ENCODE measurements at regions not wholly inside any gene's neighbourhood (a gene's known extent, or its start where the extent isn't known, plus 50 kb on each side); places are given as distances from the start of the nearest gene placed in this dataset.

GRCh38 chr9:135198586-135199285, 111.3 kb downstream of the OLFM1 start:
- DNase-seq (ENCODE audit: low read depth in 2 of 2) = no peak
- Histone ChIP-seq H4K20me1 (ENCODE audit: control insufficient read depth, extremely low read depth, insufficient read depth, low read length) (no peaks in the 10 kb centered on the region), H3K4me3 (replicated peaks in 1 of 4; ENCODE audit: control extremely low read depth in 1 of 4, insufficient read depth in 1 of 4, low read depth in 3 of 4, low read length in 4 of 4) (no peak overlapping the region), H3K9ac (ENCODE audit: insufficient read depth, low read length) (no peak overlapping the region), H3K79me2 (ENCODE audit: control insufficient read depth, insufficient read depth, low read length) (no peaks in the 10 kb centered on the region), H2AFZ (ENCODE audit: low read length) (no peak overlapping the region), H3K36me3 (ENCODE audit: control insufficient read depth, insufficient read depth, low read length) (no peaks in the 10 kb centered on the region), H3K27ac (ENCODE audit: insufficient read depth, low read length) (no peak overlapping the region), H3K9me3 (ENCODE audit: control insufficient read depth, insufficient read depth, low read depth, low read length) (no peaks in the 10 kb centered on the region), H3K4me2 (ENCODE audit: extremely low read depth, insufficient read depth, low read length) (no peak overlapping the region), H3K27me3 (ENCODE audit: control insufficient read depth, insufficient read depth, low read length) (no peaks in the 10 kb centered on the region), H3K4me1 (ENCODE audit: control insufficient read depth, extremely low read depth, insufficient read depth, low read length) (no peaks in the 10 kb centered on the region)
- TF ChIP-seq CTCF (conservative IDR thresholded peaks at IDR 0.05 in 1 of 2, IDR thresholded peaks at IDR 0.05 in 1 of 2; ENCODE audit: low read depth in 1 of 2, low read length in 2 of 2) (no peak), EZH2 (IDR thresholded peaks at IDR 0.05; ENCODE audit: low read length, missing control alignments) (no peak)

GRCh38 chr9:135199489-135199888, 112.0 kb downstream of the OLFM1 start:
- TF ChIP-seq CTCF (conservative IDR thresholded peaks at IDR 0.05 in 1 of 2, IDR thresholded peaks at IDR 0.05 in 1 of 2; ENCODE audit: low read depth in 1 of 2, low read length in 2 of 2) = no peak
- no peak for TF ChIP-seq EZH2 (IDR thresholded peaks at IDR 0.05; ENCODE audit: low read length, missing control alignments)

GRCh38 chr9:135201711-135202110, 114.2 kb downstream of the OLFM1 start:
- no peak overlapping the region for H3K27ac ChIP-seq (ENCODE audit: insufficient read depth, low read length)
- no peak for DNase-seq (ENCODE audit: low read depth in 2 of 2)
- no peaks in the 10 kb centered on the region for H4K20me1 ChIP-seq (ENCODE audit: control insufficient read depth, extremely low read depth, insufficient read depth, low read length)
- TF ChIP-seq EZH2 (IDR thresholded peaks at IDR 0.05; ENCODE audit: low read length, missing control alignments) = no peak
- no peak overlapping the region for H3K4me3 ChIP-seq (replicated peaks in 1 of 4; ENCODE audit: control extremely low read depth in 1 of 4, insufficient read depth in 1 of 4, low read depth in 3 of 4, low read length in 4 of 4)
- H3K9me3 ChIP-seq (ENCODE audit: control insufficient read depth, insufficient read depth, low read depth, low read length) = no peaks in the 10 kb centered on the region
- no peak overlapping the region for H3K9ac ChIP-seq (ENCODE audit: insufficient read depth, low read length)
- H3K27me3 ChIP-seq (ENCODE audit: control insufficient read depth, insufficient read depth, low read length) = no peaks in the 10 kb centered on the region
- no peaks in the 10 kb centered on the region for H3K36me3 ChIP-seq (ENCODE audit: control insufficient read depth, insufficient read depth, low read length)
- H3K4me1 ChIP-seq (ENCODE audit: control insufficient read depth, extremely low read depth, insufficient read depth, low read length) = no peaks in the 10 kb centered on the region
- H3K79me2 ChIP-seq (ENCODE audit: control insufficient read depth, insufficient read depth, low read length) = no peaks in the 10 kb centered on the region
- no peak overlapping the region for H2AFZ ChIP-seq (ENCODE audit: low read length)
- H3K4me2 ChIP-seq (ENCODE audit: extremely low read depth, insufficient read depth, low read length) = no peak overlapping the region

More at GRCh38 chr9:135199489-135199888, 112.0 kb downstream of the OLFM1 start:
- Histone ChIP-seq H3K4me3 (replicated peaks in 1 of 4; ENCODE audit: control extremely low read depth in 1 of 4, insufficient read depth in 1 of 4, low read depth in 3 of 4, low read length in 4 of 4) (no peak overlapping the region), H2AFZ (ENCODE audit: low read length) (no peak overlapping the region), H3K9me3 (ENCODE audit: control insufficient read depth, insufficient read depth, low read depth, low read length) (no peaks in the 10 kb centered on the region), H3K79me2 (ENCODE audit: control insufficient read depth, insufficient read depth, low read length) (no peaks in the 10 kb centered on the region), H3K9ac (ENCODE audit: insufficient read depth, low read length) (no peak overlapping the region), H3K4me1 (ENCODE audit: control insufficient read depth, extremely low read depth, insufficient read depth, low read length) (no peaks in the 10 kb centered on the region), H3K27ac (ENCODE audit: insufficient read depth, low read length) (no peak overlapping the region), H4K20me1 (ENCODE audit: control insufficient read depth, extremely low read depth, insufficient read depth, low read length) (no peaks in the 10 kb centered on the region), H3K27me3 (ENCODE audit: control insufficient read depth, insufficient read depth, low read length) (no peaks in the 10 kb centered on the region), H3K4me2 (ENCODE audit: extremely low read depth, insufficient read depth, low read length) (no peak overlapping the region), H3K36me3 (ENCODE audit: control insufficient read depth, insufficient read depth, low read length) (no peaks in the 10 kb centered on the region)
- no peak for DNase-seq (ENCODE audit: low read depth in 2 of 2)
